ENCODE measurements at regions not wholly inside any gene's neighbourhood (a gene's known extent, or its start where the extent isn't known, plus 50 kb on each side); places are given as distances from the start of the nearest gene placed in this dataset.

DNA sequence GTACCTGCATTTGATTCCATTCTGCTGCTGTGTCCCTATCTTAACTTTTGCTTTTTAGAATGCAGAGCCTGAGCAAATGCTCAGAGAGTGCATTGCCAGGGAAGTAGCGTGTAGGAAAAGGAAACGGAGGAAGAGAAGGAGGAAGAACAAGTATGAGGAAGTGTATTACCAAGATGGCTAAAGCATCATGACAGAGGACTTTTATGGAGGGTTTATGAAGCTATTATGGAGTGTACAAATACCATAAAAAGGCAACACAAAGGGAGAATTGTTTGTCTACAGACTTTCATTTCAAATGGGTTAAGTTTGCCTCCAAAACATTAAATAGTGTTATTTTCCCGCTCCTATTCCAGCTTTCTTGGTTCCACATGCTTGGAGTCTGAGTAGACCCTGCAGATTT, 1899.8 kb upstream of the NUDT12 start:
- intact Hi-C loops (cut with DNase I): no loop called here
- Histone ChIP-seq H3K4me3 (no peak overlapping the region), H3K9me3 (no peaks in the 10 kb centered on the region), H3K27me3 (no peaks in the 10 kb centered on the region), H3K27ac (no peak overlapping the region), H3K4me1 (no peaks in the 10 kb centered on the region), H3K36me3 (no peaks in the 10 kb centered on the region)
- no peak for TF ChIP-seq POLR2A (IDR thresholded peaks at IDR 0.05)
- TF ChIP-seq, protein P1, sequence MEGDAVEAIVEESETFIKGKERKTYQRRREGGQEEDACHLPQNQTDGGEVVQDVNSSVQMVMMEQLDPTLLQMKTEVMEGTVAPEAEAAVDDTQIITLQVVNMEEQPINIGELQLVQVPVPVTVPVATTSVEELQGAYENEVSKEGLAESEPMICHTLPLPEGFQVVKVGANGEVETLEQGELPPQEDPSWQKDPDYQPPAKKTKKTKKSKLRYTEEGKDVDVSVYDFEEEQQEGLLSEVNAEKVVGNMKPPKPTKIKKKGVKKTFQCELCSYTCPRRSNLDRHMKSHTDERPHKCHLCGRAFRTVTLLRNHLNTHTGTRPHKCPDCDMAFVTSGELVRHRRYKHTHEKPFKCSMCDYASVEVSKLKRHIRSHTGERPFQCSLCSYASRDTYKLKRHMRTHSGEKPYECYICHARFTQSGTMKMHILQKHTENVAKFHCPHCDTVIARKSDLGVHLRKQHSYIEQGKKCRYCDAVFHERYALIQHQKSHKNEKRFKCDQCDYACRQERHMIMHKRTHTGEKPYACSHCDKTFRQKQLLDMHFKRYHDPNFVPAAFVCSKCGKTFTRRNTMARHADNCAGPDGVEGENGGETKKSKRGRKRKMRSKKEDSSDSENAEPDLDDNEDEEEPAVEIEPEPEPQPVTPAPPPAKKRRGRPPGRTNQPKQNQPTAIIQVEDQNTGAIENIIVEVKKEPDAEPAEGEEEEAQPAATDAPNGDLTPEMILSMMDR (IDR thresholded peaks at IDR 0.05): no peak
- WGBS (ENCODE audit: insufficient coverage, low coverage, low lambda C conversion rate, missing lambda C conversion rate): 44% methylated on average over 3 of the region's 3 CpGs
- DNase-seq: no peak
- ATAC-seq: no peak

DNA sequence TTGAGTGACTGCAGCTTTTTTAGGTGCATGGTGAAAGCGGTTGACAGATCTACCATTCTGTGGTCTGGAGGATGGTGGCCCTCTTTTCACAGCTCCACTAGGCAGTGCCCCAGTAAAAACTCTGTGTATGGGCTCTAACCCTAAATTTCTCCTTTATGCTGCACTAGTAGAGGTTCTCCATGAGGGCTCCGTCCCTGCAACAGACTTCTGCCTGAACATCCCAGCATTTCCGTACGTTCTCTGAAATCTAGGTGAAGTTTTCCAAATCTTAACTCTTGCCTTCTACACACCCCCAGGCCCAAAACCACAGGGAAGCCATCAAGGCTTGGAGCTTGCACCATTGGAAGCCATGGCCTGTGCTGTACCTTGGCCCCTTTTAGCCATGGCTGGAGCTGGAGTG, 1898.1 kb upstream of the NUDT12 start:
- WGBS (ENCODE audit: insufficient coverage, low coverage, low lambda C conversion rate, missing lambda C conversion rate): no CpG with 5 or more reads among the region's 4 CpGs
- no peak for ATAC-seq
- intact Hi-C loops (cut with DNase I): no loop called here

DNA sequence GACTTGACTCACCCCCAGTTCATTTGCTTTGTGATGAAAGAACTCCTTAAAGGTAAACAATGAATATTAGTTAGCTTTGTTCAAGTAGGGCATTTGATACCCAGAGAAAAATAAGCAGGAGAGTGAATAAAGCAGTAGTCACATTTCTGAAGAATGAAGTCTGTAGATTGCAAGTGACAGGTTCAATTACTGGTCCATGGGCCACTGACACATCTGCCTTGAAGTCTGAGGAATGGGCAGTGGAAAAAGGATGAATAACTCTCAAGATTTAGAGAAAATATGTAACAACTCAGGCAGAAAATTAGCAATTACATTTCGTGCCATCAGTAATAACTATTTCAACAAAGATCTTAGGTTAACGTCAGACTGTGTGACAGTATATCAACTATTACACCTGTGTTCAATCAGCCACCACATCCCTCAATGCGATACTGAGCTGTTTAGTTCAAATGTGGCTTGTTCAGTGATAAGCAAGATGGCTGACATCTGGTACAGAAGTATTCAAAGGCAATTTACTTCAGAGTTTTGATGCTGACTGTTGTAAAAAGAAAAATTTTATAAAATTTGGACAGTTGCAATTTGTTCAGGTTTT, 1890.7 kb upstream of the NUDT12 start:
- Histone ChIP-seq H3K27me3 (no peaks in the 10 kb centered on the region), H3K9me3 (no peaks in the 10 kb centered on the region), H3K27ac (no peak overlapping the region), H3K4me3 (no peak overlapping the region), H3K36me3 (no peaks in the 10 kb centered on the region), H3K4me1 (no peaks in the 10 kb centered on the region)
- no peak for ATAC-seq
- 32% methylated on average over 3 of the region's 3 CpGs for WGBS (ENCODE audit: insufficient coverage, low coverage, low lambda C conversion rate, missing lambda C conversion rate)
- intact Hi-C loops (cut with DNase I): no loop called here
- no peak for DNase-seq
- TF ChIP-seq, protein P1 (IDR thresholded peaks at IDR 0.05): no peak
- TF ChIP-seq POLR2A (IDR thresholded peaks at IDR 0.05): no peak

More for the DNA sequence above, 1898.1 kb upstream of the NUDT12 start:
- TF ChIP-seq POLR2A (IDR thresholded peaks at IDR 0.05): no peak
- H3K27me3 ChIP-seq: no peaks in the 10 kb centered on the region
- H3K36me3 ChIP-seq: no peaks in the 10 kb centered on the region
- H3K9me3 ChIP-seq: no peaks in the 10 kb centered on the region
- H3K4me3 ChIP-seq: no peak overlapping the region
- DNase-seq: no peak
- H3K27ac ChIP-seq: no peak overlapping the region
- no peaks in the 10 kb centered on the region for H3K4me1 ChIP-seq

DNA sequence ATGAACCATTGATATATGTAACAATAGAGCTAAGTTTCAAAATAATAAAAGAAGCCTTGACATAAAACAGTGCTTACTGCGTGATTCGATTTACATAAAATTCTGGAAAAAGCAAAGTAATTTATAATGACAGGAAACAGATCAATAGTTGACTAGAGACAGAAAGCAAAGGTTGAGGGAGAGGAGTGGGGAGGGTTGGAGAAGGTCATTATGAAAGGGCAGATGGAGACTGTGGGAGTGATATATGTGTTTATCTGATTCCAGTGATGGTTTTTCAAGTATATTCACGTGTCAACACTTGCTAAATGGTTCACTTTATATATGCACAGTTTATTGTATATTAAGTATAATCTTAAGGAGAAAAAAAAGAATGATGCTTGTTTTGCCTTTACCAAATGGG, 1885.7 kb upstream of the NUDT12 start:
- Histone ChIP-seq H3K36me3 (no peaks in the 10 kb centered on the region), H3K4me1 (no peaks in the 10 kb centered on the region), H3K27me3 (no peaks in the 10 kb centered on the region), H3K27ac (no peak overlapping the region), H3K9me3 (no peaks in the 10 kb centered on the region), H3K4me3 (no peak overlapping the region)
- no peak for ATAC-seq
- no peak for DNase-seq
- WGBS (ENCODE audit: insufficient coverage, low coverage, low lambda C conversion rate, missing lambda C conversion rate): 57% methylated on average over 3 of the region's 3 CpGs
- no peak for TF ChIP-seq POLR2A (IDR thresholded peaks at IDR 0.05)
- TF ChIP-seq, protein P1 (IDR thresholded peaks at IDR 0.05): no peak
- intact Hi-C loops (cut with DNase I): no loop called here

DNA sequence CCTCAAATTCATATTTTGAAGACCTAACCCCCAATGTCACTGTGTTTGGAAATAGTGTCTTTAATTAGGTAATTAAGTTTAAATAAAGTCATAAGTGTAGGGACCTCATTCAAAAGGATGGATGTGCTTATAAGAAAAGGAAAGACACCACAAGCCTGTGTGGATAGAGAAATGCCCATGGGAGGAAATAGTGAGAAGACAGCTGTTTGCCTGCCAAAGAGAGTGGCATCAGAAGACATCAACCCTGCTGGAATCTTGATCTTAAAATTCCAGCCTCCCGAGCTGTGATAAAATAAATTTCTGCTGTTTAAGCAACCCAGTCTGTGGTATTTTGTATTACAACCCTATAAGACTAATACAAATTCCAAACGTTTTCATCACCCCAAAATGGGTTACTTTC, 1867.9 kb upstream of the NUDT12 start:
- Histone ChIP-seq H3K4me3 (no peak overlapping the region), H3K4me1 (no peaks in the 10 kb centered on the region), H3K9me3 (no peaks in the 10 kb centered on the region), H3K27ac (no peak overlapping the region), H3K36me3 (no peaks in the 10 kb centered on the region), H3K27me3 (no peaks in the 10 kb centered on the region)
- DNase-seq: no peak
- WGBS (ENCODE audit: insufficient coverage, low coverage, low lambda C conversion rate, missing lambda C conversion rate): 40% methylated on average over 2 of the region's 2 CpGs
- no peak for ATAC-seq
- no peak for TF ChIP-seq POLR2A (IDR thresholded peaks at IDR 0.05)
- TF ChIP-seq, protein P1 (IDR thresholded peaks at IDR 0.05): no peak
- intact Hi-C loops (cut with DNase I): no loop called here

Measured in right lobe of liver (tissue), 6 donors.